ENCODE measurements at regions not wholly inside any gene's neighbourhood (a gene's known extent, or its start where the extent isn't known, plus 50 kb on each side); places are given as distances from the start of the nearest gene placed in this dataset.
"Not testable (repeated sequence)": the region's sequence is repeated elsewhere in the genome, so short reads cannot be mapped to it uniquely, and the experiment has no call there.

DNA sequence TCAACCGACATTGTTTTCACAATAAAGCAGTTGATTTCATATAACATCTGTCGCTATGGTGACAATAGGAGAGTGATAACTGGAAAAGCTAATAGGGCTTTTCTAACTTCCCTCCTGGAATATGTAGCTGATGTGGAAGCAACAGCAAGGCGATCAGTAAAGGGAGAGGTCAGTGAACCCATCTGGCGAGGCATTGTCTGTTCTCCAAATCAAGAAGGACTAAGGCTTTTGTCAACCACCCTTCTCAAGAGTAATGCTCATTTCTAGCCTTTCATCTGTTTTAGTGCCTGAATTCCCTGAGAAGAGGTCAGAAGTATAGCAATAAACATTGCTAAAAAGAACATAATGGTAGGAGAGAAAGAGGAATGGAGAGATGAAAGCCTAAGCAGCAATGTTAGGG lies 201.3 kb downstream of the AKAP7 start:
- no peak for DNase-seq

DNA sequence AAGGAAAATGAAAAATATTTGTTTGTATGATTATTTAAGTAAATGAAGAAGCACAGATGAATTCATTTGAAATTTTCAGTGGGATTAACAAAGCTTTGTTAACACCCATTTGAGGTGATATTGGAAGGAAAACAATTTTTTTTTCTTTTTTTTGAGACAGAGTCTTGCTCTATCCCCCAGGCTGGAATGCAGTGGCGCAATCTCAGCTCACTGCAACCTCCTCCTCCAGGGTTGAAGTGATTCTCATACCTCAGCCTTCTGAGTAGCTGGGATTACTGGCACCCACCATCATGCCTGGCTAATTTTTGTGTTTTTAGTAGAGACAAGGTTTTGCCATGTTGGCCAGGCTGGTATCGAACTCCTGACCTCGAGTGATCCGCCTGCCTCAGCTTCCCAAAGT lies 211.6 kb downstream of the AKAP7 start:
- not testable (repeated sequence) for DNase-seq

DNA sequence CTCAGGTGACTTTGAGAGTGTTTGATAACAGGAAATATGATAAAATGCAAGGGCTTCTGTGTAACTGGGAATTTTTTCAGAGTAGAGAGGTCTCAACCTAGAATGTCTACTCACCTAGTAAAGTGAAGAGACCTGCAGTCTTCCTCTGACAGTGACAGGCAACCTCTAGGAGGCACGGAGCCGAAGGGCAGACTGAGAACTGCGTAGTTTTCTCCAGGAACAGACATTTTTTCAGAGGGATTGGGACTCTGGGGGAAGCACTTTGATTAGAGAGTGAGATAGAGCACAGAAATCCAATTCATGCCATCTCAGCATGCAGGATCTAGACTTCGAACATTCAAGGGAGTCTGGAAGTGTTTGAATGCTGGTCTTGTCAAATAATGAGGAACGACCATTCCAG lies 213.3 kb downstream of the AKAP7 start:
- no peak for DNase-seq

DNA sequence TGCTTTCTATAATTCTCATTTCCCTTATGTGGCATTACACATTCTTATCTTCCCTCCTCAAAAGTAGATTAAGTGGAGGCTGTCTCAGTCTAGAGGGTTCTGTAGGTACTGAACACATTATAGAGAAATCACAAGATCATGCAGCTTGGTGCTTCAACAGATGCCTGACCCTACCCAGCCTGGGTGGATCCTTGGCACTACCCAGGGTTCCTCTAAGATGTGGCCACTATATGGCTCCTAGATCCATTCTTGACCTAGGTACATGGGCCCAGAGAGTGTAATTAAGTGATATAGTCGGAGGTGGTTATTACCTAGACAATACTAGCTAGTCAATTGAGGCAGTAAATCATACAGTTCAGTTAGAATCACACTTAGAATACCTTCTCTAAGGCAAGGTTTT lies 213.9 kb downstream of the AKAP7 start:
- DNase-seq: no peak

DNA sequence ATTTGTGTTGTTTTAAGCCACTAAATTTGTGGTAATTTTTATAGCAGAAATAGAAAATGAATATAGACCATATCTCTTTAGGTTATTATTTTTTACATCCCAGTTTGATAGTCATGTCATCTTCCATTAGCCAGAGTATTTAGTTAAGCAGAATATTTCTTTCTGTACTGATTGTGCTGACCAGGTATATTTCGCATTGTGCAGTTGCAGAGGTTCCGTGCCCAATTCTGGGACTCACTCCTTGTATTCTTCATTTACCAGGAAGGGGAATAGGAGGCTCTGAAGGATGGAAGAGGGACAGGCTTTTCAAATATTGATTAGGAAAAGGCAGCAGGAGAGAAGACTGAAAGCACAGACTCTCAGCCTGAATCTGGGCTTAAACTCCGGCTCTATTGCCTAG lies 217.8 kb downstream of the AKAP7 start:
- no peak for DNase-seq

DNA sequence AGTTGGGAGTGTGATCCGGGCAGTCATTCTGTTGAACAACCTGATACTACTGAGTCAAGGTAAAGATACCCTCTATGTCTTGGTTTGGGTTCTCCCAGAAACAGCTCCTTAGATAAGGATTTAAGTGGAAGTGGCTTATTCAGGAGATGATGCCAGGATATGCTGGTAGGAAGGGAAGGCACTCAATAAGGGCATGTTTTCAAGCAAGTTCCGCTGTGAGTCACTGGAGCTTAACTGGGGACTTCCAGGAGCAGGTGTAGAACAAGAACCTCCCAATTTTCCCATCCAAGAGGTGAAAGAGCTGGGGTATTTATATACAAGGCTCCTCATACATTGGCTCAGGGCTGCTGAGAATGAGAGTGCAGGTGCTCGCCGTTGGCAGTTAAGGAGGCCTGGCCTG lies 218.6 kb downstream of the AKAP7 start:
- DNase-seq: no peak

DNA sequence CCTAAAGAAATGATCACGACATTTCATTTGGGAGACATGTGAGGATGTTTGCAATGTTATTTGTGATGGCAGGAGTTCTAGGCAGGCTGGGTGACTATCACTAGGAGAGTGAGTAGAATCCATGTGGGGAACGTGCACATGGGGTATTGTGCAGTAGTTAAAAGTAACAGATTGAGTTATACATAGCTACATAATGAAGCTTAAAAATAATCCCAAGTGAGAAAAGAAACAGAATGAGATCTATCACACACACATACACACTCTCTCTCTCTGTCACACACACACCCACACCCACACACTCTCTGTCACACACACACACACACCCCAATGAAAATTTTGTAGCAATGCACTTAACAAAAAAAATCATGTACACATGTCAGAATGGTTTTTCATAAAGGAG lies 218.7 kb upstream of the ARG1 start:
- no peak for DNase-seq

DNA sequence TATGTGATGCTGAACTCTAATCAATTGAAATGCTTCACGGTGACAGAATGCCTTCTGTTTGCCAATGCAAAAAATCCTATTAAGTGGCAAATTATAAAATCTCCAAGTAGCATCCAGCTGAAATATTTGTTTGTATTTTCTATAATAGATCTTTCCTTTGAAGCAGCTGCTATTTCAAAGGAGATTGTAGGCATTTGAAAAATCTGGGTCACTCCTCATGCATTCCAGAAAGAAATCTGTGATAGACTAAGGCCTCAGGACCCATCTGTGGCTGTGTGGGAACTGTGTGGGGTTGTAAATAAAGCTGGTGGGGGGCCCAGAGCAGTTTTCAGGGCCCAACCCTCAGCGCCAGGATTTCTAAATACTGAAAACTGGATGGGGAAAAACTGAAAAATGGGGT lies 216.9 kb upstream of the ARG1 start:
- no peak for DNase-seq

DNA sequence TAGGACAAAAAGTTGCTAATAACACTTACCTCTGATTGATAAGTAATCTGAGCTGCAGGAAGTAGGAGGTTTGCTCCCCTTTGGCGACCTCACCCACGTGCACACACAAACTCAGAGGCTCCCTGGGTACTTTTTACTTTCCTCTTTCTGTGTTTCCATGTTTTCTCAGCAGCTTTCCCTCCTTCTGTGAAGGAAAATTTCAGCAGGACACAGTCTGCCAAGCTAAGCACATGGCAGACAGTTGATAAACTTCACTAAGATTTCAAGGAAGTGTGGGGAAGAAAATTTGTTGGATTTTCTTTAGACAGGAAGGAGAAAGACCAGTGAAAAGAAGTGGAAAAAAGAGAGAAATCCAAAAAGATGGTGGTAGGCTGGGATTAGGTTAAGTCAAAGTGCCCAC lies 215.5 kb upstream of the ARG1 start:
- DNase-seq: no peak

DNA sequence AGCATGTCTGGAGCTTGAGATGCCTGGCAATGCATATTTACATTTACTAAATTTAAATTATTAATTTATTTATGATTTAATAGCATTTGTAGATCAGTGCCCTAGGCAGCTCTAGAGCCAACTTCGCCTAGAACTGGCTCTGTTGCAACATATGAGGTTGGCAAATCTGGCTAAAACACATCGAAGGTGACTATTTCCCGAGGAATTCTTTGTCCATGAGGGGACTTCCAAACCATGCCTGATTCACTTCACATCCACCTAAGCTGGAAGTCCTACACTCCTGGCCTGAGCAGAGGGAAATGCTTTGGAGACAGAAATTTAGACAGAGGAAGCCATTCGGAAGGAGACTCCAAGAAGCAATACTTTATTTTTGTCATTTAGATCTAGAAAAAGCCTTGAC lies 211.0 kb upstream of the ARG1 start:
- DNase-seq: no peak

DNA sequence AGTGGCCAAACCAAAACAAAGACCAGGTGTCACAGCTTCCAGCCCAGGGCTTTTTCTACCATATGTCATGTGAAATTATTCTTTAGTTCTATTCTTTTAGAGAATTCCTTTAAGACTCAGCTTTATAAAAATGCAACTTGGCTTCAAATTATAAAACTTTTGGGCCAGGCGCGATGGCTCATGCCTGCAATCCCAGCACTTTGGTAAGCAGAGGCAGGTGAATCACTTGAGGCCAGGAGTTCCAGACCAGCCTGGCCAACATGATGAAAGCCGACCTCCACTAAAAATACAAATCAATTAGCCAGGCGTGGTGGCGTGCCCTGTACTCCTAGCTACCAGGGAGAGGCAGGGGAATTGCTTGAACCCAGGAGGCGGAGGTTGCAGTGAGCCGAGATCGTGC lies 210.3 kb upstream of the ARG1 start:
- DNase-seq: no peak

DNA sequence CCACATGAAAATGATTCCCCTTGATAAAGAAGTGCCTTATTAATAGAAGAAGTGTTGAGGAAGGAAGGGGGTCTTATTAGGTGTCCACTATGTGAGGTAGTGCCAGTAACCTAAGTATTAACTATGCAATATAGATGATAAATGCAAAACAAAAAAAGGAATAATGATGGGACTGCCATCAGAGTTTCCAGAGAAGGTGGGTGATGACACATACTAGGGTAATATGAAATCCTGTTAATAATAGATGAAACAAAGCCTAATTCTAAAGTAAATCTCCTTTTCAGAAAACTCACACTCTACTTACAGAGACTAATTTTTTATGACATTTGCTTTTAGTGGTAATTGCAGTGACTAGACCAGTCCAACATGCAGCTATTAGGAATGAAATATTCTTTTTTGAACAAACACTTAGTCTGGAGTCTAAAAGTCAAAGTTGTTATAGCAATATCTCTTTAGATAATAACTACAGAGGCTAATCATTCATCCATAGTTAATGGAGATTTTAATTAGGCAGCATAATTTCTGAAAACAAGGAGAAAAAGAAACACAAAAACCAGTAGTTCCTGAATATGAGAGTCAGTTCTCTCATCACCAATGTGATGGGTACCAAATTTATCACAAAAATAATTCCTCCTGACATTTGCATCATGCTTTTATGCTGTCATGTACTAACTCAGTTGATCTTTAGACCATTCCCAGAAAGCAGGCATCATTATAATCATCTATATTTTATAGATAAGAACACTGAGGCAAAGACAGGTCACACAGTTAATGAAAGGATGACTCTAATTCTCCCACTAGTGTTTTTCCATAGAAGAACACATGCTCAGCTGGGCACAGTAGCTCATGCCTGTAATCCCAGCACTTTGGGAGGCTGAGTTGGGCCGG lies 208.8 kb upstream of the ARG1 start:
- no peak for DNase-seq

DNA sequence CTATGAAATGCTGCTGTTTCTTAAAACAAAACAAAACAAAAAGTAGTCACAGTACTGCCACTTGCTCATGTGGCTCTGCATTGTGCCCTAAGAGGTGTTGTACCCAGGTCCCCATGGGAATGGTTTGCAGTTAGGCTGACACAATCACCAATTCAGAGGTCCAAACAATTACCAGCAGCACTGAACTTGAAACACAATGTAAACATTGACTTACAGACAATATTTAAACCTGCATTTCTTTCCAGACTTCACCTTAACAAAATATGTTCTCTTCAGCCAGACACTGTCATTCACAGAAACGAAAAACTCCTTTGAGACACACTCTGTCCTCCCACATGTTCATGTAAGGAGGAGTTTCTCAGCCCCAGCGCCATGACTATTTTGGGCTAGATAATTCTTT lies 206.8 kb upstream of the ARG1 start:
- DNase-seq: no peak

DNA sequence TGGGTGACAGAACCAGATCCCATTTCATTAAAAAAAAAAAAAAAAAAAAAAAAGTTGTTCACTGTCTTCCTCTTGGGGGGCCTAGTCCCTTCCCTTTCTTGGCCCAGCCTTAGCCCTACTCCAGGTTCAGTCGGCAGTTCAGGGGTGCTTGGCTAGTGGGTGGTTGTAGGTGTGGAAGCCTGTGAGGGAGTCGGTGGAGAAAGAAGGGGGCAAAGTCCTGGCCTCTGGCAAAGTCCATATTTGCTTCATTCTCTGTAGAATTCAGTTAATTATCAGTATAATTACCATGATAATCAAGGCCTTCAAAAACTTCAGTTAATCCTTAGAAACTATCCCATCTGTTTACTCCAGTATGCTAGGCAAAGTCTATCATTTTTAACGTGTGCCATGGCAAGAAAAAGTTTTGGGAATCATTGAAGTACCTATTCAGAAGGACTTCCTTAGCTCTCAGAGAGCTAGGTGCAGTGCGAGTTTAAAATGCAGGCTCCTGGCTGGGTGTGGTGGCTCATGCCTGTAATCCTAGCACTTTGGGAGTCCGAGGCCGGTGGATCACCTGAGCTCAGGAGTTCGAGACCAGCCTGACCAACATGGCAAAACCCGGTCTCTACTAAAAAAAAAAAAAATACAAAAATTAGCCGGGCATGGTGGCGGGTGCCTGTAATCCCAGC lies 205.7 kb upstream of the ARG1 start:
- DNase-seq: no peak

DNA sequence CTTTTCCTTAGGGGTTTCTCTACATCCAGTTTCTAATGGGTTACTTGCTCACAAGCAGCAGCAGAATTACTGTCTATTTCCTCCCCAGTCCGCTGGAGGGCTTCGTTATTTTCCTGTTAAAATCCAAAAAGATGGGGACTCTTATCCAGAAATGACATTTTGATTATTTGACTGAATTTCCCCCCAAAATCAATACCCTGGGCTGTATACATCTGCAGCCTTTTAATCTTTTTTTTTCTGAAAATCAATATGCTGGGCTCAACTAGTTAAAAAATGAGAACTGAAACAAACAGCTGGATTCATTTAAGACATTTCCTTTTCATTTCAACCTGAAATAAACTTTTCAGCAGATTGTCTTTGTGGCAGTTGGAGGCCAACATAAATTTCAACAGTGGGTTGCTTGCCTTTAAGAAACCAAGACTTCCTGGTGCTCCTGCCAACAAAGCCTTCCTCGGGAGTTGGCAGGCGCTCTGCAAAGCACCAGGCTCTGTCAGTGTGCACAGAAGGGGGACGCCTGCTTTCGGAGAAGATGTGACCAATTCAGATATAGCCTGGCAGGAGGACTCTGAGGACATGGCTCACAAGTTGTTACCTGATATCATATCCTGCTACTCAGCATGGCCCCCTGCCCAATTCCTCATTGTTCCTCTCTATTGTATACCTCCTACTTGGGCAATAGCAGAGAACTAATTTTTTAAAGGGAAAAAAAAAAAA lies 204.7 kb upstream of the ARG1 start:
- no peak for DNase-seq

DNA sequence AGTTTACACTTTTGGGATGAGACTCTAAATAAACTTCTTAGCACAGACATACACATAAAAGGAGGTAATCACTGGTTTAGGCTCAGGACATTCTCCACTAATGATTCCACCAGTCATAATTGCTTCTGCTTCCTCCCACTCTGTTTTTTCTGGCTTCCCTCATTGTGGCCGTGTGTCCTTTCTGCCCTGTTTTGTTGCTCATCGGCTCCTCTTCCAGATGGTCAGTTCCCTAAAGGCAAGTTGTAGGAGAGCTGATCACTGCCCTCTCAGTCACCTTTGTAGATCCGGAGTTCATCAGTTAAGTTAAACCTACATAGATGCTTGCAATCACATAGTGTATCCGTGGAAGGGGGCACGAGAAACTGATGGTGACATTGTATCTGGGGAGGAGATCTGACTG lies 200.5 kb upstream of the ARG1 start:
- no peak for DNase-seq

DNA sequence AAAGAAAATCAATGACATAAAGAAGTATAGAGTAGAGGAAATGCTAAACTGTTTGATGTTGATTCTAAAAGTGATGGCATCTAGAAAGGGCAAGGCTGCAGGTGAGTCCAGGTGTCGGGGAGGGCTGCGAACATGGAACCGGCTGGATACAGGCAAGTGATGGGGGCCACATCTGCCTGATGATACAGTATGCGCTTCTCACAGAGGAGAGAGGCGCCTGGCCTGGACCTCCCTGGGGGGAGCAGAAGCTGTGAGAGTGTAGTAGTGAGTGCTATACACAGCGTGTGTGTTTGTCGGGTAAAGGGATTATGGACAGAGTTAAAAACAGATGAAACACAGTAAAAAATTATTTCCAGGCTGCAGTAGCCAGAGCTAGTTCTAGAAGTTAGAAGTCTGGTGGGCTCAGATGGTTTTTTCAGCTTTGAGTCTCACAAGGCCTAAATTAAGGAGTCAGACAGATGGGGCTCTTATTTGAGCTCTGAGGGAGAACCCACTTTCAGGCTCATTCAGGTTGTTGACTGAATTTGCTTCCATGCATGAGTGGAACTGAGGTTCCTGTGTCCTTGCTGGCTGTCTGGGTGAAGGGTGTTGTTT lies 195.8 kb upstream of the ARG1 start:
- no peak for DNase-seq

DNA sequence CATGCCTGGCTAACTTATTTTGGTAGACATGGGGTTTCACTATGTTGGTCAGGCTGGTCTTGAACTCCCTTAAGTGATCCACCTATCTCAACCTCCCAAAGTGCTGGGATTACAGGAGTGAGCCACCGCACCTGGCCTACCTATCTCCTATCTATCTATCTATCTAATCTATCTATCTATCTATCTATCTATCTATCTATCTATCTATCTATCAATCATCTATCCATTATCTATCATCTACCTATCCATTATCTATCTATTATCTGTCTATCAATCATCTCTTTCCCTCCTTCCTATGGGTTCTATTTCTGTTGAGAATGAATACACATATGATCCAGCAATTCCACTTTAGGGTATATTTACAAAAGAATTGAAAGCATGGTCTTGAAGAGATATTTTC lies 194.2 kb upstream of the ARG1 start:
- no peak for DNase-seq

DNA sequence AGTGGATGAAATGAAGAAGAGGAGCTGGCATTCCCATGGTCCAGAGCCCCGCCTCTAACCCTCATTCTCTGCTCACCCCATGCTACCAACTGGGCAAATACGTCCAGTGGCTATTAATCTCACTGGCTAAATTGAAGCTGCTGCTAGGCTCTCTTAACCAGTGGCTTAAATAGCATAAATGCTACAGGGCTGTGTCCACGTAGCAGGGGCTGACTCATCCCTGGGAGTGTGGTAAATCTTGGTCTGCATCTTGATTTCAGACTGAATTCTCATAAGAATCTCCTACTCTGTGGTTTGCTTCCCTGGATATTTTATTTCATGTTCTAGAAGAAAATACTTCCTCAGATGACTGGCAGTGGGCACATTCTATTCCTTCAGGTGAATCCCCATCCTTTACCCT lies 193.1 kb upstream of the ARG1 start:
- DNase-seq: no peak

DNA sequence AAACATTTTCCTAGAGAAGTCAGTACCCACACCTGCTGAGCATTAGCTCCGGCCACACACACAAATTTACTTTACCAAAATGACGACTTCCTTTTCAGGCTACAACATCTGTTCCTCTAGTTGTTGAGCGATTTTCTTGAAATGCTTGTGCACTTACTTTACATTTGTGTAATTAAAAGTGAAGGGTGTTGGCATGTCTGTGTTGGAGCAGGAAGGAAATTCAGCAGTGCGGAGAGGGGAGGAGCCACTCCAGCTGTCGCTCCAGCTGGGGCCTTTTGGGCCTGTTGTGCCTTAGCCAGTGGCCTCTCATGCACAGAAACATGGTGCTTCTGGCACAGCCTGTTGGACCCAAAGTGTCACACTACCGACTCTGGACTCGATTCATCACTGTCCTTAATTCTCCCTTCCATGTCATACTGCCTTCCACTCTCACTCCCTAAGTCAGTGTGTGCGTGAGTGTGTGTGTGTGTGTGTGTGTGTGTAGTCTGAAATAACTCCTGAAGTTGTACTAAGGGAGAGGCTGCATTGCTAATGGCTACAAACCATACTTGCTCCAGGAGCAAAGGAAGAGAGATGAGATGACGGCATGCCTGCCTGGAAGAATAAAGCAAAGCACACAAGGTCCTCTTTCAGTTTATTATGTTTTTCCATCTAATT lies 191.8 kb upstream of the ARG1 start:
- DNase-seq: no peak

DNA sequence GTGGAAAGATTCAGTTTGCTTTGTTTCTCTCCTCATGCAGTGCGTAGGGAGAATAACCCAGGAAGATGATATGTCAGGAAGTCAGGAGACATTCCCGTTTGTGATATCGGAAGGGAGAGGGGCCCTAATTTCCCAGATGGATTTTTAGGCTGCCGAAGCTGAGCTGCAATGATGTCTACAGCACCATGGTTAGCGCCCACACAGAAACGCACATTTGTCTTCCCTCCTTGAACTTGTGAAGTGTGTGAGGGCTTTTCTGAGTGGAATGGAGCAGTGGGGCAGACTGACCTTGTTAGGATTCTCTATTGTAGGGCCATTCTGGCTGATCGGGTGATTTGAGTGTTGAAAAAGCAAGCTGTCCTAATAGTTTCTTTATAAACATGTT lies 191.3 kb upstream of the ARG1 start:
- DNase-seq: no peak

DNA sequence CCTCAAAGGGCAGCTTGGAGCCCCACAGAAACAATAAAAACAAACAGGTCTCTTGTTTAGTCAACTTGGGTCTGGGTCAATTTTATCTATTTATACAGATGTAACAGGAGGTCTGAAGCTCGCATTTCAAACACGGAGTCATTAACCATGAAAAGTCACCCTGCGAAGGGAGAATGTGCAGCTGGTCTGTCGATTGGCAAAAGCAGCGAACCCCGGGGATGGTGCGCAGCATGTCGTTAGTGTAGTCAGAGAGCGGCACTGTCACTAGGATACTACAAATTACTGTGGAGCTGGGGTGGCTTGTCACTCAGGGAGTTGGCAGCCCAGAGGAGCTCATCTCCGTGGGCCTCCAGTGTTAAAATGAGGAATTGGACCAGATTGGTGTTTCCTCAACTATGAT lies 190.4 kb upstream of the ARG1 start:
- DNase-seq: no peak
